HG03460 (cell line): ENCODE measurements at regions not wholly inside any gene's neighbourhood (a gene's known extent, or its start where the extent isn't known, plus 50 kb on each side); places are given as distances from the start of the nearest gene placed in this dataset.
"Not testable (repeated sequence)": the region's sequence is repeated elsewhere in the genome, so short reads cannot be mapped to it uniquely, and the experiment has no call there.

Experiments
- ATAC-seq: cut with Tn5 transposase; IDR thresholded peaks from one replicate; pipeline ENCODE4 v1.9.1; 2021; ENCODE audit not compliant: unreplicated experiment

GRCh38 chr21:7828260-7828659 is 2693.1 kb upstream of the TPTE start:
- not testable (repeated sequence) for ATAC-seq

DNA sequence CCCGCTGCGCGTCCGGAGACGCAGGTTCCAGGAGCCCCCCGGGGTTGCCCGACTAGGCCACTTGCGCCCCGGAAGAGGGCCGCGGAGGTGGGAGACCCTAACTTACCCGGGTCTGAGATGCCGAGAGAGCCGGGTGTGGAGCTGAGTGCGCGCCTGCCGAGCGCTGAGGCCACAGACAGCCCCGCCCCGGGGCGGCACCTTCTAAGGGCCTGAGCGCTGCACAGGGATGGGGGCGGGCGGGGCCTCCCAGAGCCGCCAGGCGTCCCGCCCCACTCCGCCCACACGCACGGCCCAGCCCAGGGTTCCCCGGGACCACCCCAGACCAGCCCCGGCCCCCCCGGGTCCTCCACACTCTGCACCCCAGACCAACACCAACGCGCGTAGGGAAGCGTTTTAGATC is 2692.0 kb upstream of the TPTE start:
- not testable (repeated sequence) for ATAC-seq

- not testable (repeated sequence) for ATAC-seq
These were observed 2684.1 kb upstream of the TPTE start for GRCh38 chr21:7837315-7837714.

DNA sequence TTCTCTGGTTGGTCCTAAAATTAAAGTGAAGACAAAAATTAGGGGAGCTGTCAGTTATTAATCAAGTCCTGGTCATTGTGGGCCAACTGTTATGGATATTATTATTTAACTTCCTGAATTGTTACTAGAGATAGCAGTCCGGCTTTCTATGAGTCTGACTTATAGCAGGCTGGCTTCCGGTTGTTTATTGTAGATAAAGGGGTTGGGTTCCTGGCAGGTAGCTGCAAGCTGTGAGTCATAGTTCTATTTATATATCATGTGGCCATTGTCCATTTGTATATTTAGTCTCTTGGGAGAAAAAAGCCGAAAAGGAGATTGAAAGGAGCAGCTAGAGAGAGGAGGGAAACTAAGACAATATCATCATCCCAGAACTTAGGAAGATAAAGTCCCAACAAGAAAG is 2668.0 kb upstream of the TPTE start:
- not testable (repeated sequence) for ATAC-seq

DNA sequence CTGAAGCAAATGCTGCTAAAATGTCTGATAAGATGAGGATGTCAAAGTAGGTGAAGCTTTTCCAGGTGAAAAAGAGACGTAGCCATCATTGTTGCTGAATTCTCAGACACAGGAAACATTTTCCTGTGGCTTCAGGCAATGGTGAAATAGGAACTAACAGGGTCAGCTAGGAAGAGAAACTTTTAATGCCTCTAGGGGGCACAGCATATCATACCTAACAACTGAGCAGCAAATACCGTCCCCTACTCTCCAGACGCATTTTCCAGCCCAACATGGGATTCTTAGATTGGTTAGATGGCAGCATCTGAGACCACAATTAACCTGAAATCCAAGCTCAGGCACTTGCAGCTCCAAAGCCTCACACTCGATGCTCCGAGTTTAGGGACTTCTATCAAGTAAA is 2667.5 kb upstream of the TPTE start:
- not testable (repeated sequence) for ATAC-seq
